ENCODE measurements at regions not wholly inside any gene's neighbourhood (a gene's known extent, or its start where the extent isn't known, plus 50 kb on each side); places are given as distances from the start of the nearest gene placed in this dataset. TPM values are rescaled to one million over a fixed set of nuclear protein-coding genes. Genes with fewer than 3 reads are reported as not detected.

DNA sequence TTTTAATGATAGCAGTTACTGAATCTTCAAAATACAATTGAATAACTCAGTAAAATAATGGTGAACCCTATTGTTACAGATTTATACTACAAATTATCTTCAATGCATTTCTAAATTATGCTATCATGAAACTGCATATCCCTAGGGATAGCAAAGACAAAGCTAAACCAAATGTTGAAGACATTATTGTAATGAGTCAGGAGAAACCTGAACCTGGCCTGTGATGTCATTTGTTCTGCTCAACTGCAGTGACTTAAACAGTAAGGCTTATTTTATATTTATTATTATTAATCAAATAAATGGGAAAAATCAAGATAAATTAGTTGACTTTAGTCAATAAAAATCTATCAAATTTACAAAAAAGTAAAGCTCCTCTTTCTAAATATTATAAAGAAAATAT is 100.3 kb downstream of the UCHL5 start:
- no peak for DNase-seq
- no peaks in the 10 kb centered on the region for H3K4me1 ChIP-seq
- H3K36me3 ChIP-seq = no peaks in the 10 kb centered on the region
- no peak overlapping the region for H3K27ac ChIP-seq
- no peaks in the 10 kb centered on the region for H3K9me3 ChIP-seq
- intact Hi-C loops (cut with DNase I; ENCODE audit: low total_unique reads) = no loop called here
- no peak overlapping the region for H3K4me3 ChIP-seq
- H3K27me3 ChIP-seq = no peaks in the 10 kb centered on the region
- TF ChIP-seq, protein P1, sequence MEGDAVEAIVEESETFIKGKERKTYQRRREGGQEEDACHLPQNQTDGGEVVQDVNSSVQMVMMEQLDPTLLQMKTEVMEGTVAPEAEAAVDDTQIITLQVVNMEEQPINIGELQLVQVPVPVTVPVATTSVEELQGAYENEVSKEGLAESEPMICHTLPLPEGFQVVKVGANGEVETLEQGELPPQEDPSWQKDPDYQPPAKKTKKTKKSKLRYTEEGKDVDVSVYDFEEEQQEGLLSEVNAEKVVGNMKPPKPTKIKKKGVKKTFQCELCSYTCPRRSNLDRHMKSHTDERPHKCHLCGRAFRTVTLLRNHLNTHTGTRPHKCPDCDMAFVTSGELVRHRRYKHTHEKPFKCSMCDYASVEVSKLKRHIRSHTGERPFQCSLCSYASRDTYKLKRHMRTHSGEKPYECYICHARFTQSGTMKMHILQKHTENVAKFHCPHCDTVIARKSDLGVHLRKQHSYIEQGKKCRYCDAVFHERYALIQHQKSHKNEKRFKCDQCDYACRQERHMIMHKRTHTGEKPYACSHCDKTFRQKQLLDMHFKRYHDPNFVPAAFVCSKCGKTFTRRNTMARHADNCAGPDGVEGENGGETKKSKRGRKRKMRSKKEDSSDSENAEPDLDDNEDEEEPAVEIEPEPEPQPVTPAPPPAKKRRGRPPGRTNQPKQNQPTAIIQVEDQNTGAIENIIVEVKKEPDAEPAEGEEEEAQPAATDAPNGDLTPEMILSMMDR (IDR thresholded peaks at IDR 0.05) = no peak
- TF ChIP-seq POLR2A (IDR thresholded peaks at IDR 0.05) = no peak

DNA sequence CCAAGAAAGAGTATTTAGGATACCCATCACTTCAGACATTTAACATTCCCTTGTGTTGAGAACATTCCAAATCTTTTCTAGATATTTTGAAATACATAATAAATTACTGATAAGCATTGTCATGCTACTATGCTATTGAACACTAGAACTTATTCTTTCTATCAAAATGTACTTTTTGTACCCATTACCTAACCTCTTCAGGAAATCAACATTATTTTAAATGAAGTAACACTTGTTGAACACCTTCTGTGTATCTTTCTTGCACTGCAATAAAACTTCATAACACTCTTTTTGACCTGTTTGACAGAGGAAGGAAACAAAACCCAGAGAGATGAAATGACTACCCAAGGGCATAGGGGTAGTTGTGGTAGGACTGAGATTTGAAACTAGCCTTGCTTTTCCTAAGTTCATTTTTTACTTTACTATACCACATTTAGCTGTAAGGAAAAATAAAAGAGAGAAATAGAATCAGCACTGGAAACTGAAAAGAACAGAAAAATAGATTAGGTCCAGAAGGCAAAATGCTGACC is 99.4 kb downstream of the UCHL5 start:
- no peak for TF ChIP-seq POLR2A (IDR thresholded peaks at IDR 0.05)
- TF ChIP-seq, protein P1 (IDR thresholded peaks at IDR 0.05) = no peak
- no peaks in the 10 kb centered on the region for H3K9me3 ChIP-seq
- DNase-seq = no peak
- intact Hi-C loops (cut with DNase I; ENCODE audit: low total_unique reads) = no loop called here
- no peaks in the 10 kb centered on the region for H3K27me3 ChIP-seq
- no peaks in the 10 kb centered on the region for H3K36me3 ChIP-seq
- H3K27ac ChIP-seq = no peak overlapping the region
- H3K4me1 ChIP-seq = no peaks in the 10 kb centered on the region
- H3K4me3 ChIP-seq = no peak overlapping the region

Small RNAs in the stretch of these regions (small RNA-seq; reads per million reads assigned to genes)
- gene RN7SKP126 = not detected
